ENCODE measurements at regions not wholly inside any gene's neighbourhood (a gene's known extent, or its start where the extent isn't known, plus 50 kb on each side); places are given as distances from the start of the nearest gene placed in this dataset.

DNA sequence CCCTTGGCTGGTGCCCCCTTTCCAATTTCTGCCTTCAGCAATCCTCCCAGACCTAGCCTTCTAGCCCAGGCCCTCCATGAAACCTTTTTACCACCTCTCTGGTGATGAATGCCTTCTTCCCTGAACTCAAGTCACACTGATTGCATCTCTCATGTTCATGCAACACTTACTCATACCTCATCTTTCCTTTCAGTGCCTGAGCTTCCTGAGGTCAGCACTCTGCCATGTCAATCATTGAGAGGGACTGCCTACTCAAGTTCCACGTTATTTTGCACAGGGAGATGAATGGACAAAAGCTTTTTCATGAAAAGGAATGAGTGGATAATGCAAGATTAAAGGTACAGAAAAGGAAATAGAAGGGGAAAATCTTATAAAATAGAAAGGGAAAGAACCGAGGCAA, 60.1 kb upstream of the PLEKHG1 start:
- H4K8ac ChIP-seq (ENCODE audit: extremely low read depth, insufficient read depth, low read length) = no peak overlapping the region
- CTCF ChIA-PET (ENCODE audit: partially characterized antibody) = no interaction called here
- H4K20me1 ChIP-seq (replicated peaks in 1 of 2; ENCODE audit: control insufficient read depth in 1 of 2, insufficient read depth in 2 of 2, low read length in 2 of 2) = no peaks in the 10 kb centered on the region
- no peaks in the 10 kb centered on the region for H3K27me3 ChIP-seq (replicated peaks in 1 of 4; ENCODE audit: control insufficient read depth in 3 of 4, extremely low read depth in 1 of 4, insufficient read depth in 3 of 4, low read length in 3 of 4)
- H3K4me2 ChIP-seq (ENCODE audit: insufficient read depth in 1 of 2, low read depth in 2 of 2, low read length in 2 of 2) = no peak overlapping the region
- POLR2A ChIA-PET (ENCODE audit: partially characterized antibody) = no interaction called here
- H3K9ac ChIP-seq (replicated peaks in 1 of 4; ENCODE audit: extremely low read depth in 1 of 4, low read depth in 3 of 4, low read length in 3 of 4) = no peak overlapping the region
- TF ChIP-seq CBX8 (IDR thresholded peaks at IDR 0.05; ENCODE audit: borderline replicate concordance, low read depth, low read length) (no peak), JUND (IDR thresholded peaks at IDR 0.05; ENCODE audit: low read length) (no peak), CEBPB (IDR thresholded peaks at IDR 0.05; ENCODE audit: low read depth, low read length) (no peak), NANOG (IDR thresholded peaks at IDR 0.05; ENCODE audit: insufficient read depth, low read depth, low read length, poor library complexity, severe bottlenecking) (no peak), BRCA1 (IDR thresholded peaks at IDR 0.05; ENCODE audit: low read depth, low read length) (no peak), TBP (IDR thresholded peaks at IDR 0.05; ENCODE audit: low read depth, low read length) (no peak), GTF2F1 (IDR thresholded peaks at IDR 0.05; ENCODE audit: borderline replicate concordance, low read depth, low read length) (no peak), YY1 (IDR thresholded peaks at IDR 0.05; ENCODE audit: low read depth, low read length) (no peak), EZH2 (IDR thresholded peaks at IDR 0.05; ENCODE audit: low read depth, low read length, severe bottlenecking) (no peak), POU5F1 (IDR thresholded peaks at IDR 0.05; ENCODE audit: low read depth, low read length) (no peak)
- H2BK15ac ChIP-seq (ENCODE audit: low read length) = no peak overlapping the region
- H3K79me1 ChIP-seq (ENCODE audit: low read depth, low read length) = no peaks in the 10 kb centered on the region
- H2BK5ac ChIP-seq (ENCODE audit: low read depth, low read length) = no peak overlapping the region
- H3K56ac ChIP-seq (replicated peaks; ENCODE audit: insufficient read length, low read depth, low read length) = no peak overlapping the region
- H3K79me2 ChIP-seq (ENCODE audit: control insufficient read depth in 1 of 2, insufficient read depth in 2 of 2, low read length in 2 of 2) = no peaks in the 10 kb centered on the region
- H3K9me3 ChIP-seq (ENCODE audit: insufficient read depth in 2 of 2, low read depth in 1 of 2, low read length in 1 of 2) = 0 out of 4 replicates have a peak, but pooled peaks cover 0 to 6% of the 10 kb centered on the region in 2 experiments
- H4K5ac ChIP-seq (ENCODE audit: insufficient read length, low read depth, low read length) = no peak overlapping the region
- FAIRE-seq (no peak), DNase-seq (ENCODE audit: low read depth in 1 of 2, low spot score in 2 of 2) (no peak)
- no peak overlapping the region for H2BK20ac ChIP-seq (ENCODE audit: low read length)
- 83% methylated on average over 2 of the region's 2 CpGs; no CpG with 5 or more reads in 1 of the 2 experiments for WGBS, 2 experiments (ENCODE audit: extremely low coverage in 1 of 2, insufficient coverage in 1 of 2, insufficient read length in 1 of 2, insufficient replicate concordance in 2 of 2, low coverage in 1 of 2, low lambda C conversion rate in 2 of 2, missing lambda C conversion rate in 1 of 2)
- H2AFZ ChIP-seq (ENCODE audit: low read length) = no peak overlapping the region
- H3K4me1 ChIP-seq (replicated peaks in 1 of 4; ENCODE audit: control insufficient read depth in 3 of 4, insufficient read depth in 4 of 4, low read length in 3 of 4) = no peaks in the 10 kb centered on the region
- H3K14ac ChIP-seq (ENCODE audit: insufficient read length) = no peak overlapping the region
- H3K4me3 ChIP-seq (ENCODE audit: extremely low read depth in 1 of 4, insufficient read depth in 2 of 4, low read depth in 3 of 4, low read length in 4 of 4) = no peak overlapping the region
- no peaks in the 10 kb centered on the region for H3K36me3 ChIP-seq (ENCODE audit: control insufficient read depth in 2 of 4, insufficient read depth in 4 of 4, low read length in 3 of 4)
- H3K18ac ChIP-seq (ENCODE audit: extremely low read depth, low read length) = no peak overlapping the region
- no peak overlapping the region for H3K4ac ChIP-seq (replicated peaks; ENCODE audit: insufficient read length, low read depth, low read length)
- H2BK120ac ChIP-seq (replicated peaks; ENCODE audit: low read depth, low read length) = no peak overlapping the region
- H2BK12ac ChIP-seq (ENCODE audit: low read depth, low read length) = no peak overlapping the region
- H2AK5ac ChIP-seq (ENCODE audit: low read depth, low read length) = no peak overlapping the region
- no peak overlapping the region for H4K91ac ChIP-seq (replicated peaks; ENCODE audit: insufficient read length, low read length)
- H3K23me2 ChIP-seq (ENCODE audit: low read depth, low read length) = no peaks in the 10 kb centered on the region
- no peak overlapping the region for H3K23ac ChIP-seq (ENCODE audit: insufficient read length)
- H3K27ac ChIP-seq (ENCODE audit: low read depth, low read length) = no peak overlapping the region

Data from H1 (cell line).